ENCODE measurements at regions not wholly inside any gene's neighbourhood (a gene's known extent, or its start where the extent isn't known, plus 50 kb on each side); places are given as distances from the start of the nearest gene placed in this dataset.

- Histone ChIP-seq H3K4me3 (ENCODE audit: low read depth, low read length) (no peak overlapping the region), H3K36me3 (ENCODE audit: control insufficient read depth, insufficient read depth, low read length) (no peaks in the 10 kb centered on the region), H3K27me3 (ENCODE audit: control insufficient read depth, insufficient read depth, low read length) (no peaks in the 10 kb centered on the region)
- TF ChIP-seq CTCF (IDR thresholded peaks at IDR 0.05; ENCODE audit: insufficient read depth, low read length, severe bottlenecking), result no peak
- DNase-seq (ENCODE audit: low read depth) (no peak), FAIRE-seq (no peak)
These were observed 144.9 kb downstream of the LRIG3 start for GRCh38 chr12:58775396-58775795.

GRCh38 chr12:58776144-58776543 is 144.2 kb downstream of the LRIG3 start:
- no peaks in the 10 kb centered on the region for H3K27me3 ChIP-seq (ENCODE audit: control insufficient read depth, insufficient read depth, low read length)
- DNase-seq (ENCODE audit: low read depth) (no peak), FAIRE-seq (no peak)
- no peaks in the 10 kb centered on the region for H3K36me3 ChIP-seq (ENCODE audit: control insufficient read depth, insufficient read depth, low read length)
- no peak for TF ChIP-seq CTCF (IDR thresholded peaks at IDR 0.05; ENCODE audit: insufficient read depth, low read length, severe bottlenecking)
- no peak overlapping the region for H3K4me3 ChIP-seq (ENCODE audit: low read depth, low read length)

GRCh38 chr12:58777815-58778214 is 142.5 kb downstream of the LRIG3 start:
- TF ChIP-seq CTCF (IDR thresholded peaks at IDR 0.05; ENCODE audit: insufficient read depth, low read length, severe bottlenecking), result no peak
- FAIRE-seq (no peak), DNase-seq (ENCODE audit: low read depth) (no peak)
- H3K27me3 ChIP-seq (ENCODE audit: control insufficient read depth, insufficient read depth, low read length), result no peaks in the 10 kb centered on the region
- no peak overlapping the region for H3K4me3 ChIP-seq (ENCODE audit: low read depth, low read length)
- no peaks in the 10 kb centered on the region for H3K36me3 ChIP-seq (ENCODE audit: control insufficient read depth, insufficient read depth, low read length)

GRCh38 chr12:58781609-58782008 is 138.7 kb downstream of the LRIG3 start:
- no peak for FAIRE-seq
- TF ChIP-seq CTCF (IDR thresholded peaks at IDR 0.05; ENCODE audit: insufficient read depth, low read length, severe bottlenecking), result no peak
- Histone ChIP-seq H3K4me3 (ENCODE audit: low read depth, low read length) (no peak overlapping the region), H3K36me3 (ENCODE audit: control insufficient read depth, insufficient read depth, low read length) (no peaks in the 10 kb centered on the region), H3K27me3 (ENCODE audit: control insufficient read depth, insufficient read depth, low read length) (no peaks in the 10 kb centered on the region)
- no peak for DNase-seq (ENCODE audit: low read depth)

- DNase-seq (ENCODE audit: low read depth) (no peak), FAIRE-seq (no peak)
- TF ChIP-seq CTCF (IDR thresholded peaks at IDR 0.05; ENCODE audit: insufficient read depth, low read length, severe bottlenecking), result no peak
- Histone ChIP-seq H3K27me3 (ENCODE audit: control insufficient read depth, insufficient read depth, low read length) (no peaks in the 10 kb centered on the region), H3K4me3 (ENCODE audit: low read depth, low read length) (no peak overlapping the region), H3K36me3 (ENCODE audit: control insufficient read depth, insufficient read depth, low read length) (no peaks in the 10 kb centered on the region)
These were observed 133.1 kb downstream of the LRIG3 start for GRCh38 chr12:58787021-58787760.

- Histone ChIP-seq H3K36me3 (ENCODE audit: control insufficient read depth, insufficient read depth, low read length) (no peaks in the 10 kb centered on the region), H3K4me3 (ENCODE audit: low read depth, low read length) (no peak overlapping the region), H3K27me3 (ENCODE audit: control insufficient read depth, insufficient read depth, low read length) (no peaks in the 10 kb centered on the region)
- DNase-seq (ENCODE audit: low read depth), result no peak
- no peak for TF ChIP-seq CTCF (IDR thresholded peaks at IDR 0.05; ENCODE audit: insufficient read depth, low read length, severe bottlenecking)
- no peak for FAIRE-seq
These were observed 125.4 kb downstream of the LRIG3 start for GRCh38 chr12:58794859-58795258.

Data from bronchial epithelial cell (primary cell).